ENCODE measurements at regions not wholly inside any gene's neighbourhood (a gene's known extent, or its start where the extent isn't known, plus 50 kb on each side); places are given as distances from the start of the nearest gene placed in this dataset.

DNA sequence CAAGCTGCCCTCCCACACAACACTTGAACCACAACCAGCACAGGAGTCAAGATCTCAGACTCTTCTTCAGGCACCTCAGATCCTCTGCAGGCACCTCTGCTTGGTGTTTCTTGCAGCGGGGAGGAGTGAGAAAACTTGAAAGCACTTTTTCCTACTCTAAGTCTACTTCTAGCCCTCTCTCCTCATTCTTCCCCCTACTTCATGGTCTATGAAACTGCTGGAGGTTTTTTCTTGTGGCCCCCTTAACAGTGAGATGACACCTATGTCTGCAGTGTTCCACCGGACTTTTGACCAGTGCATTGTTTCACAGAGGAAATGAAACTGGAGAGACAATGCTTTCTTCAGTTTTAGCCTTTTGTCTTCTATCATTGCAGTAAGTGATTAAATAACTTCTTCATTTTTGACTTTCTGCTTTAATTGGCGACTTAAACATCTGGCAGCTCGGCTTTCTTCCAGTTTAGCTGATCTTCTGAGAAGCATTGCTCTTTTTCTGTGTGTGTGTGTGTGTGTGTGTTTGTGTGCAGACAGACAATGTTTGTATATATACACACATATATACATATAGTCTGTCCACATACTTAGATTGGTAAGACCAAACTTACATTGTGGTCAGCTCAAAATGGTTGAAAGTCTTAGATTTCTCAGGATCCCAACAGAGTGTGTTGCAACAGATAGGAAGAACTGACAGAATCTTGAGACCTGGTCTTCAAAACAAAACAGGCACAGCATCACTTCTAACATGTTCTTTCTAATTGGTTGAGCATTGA, 1474.0 kb upstream of the TMEFF2 start:
- no peak for DNase-seq (ENCODE audit: low read depth in 1 of 2, low spot score in 1 of 2)

DNA sequence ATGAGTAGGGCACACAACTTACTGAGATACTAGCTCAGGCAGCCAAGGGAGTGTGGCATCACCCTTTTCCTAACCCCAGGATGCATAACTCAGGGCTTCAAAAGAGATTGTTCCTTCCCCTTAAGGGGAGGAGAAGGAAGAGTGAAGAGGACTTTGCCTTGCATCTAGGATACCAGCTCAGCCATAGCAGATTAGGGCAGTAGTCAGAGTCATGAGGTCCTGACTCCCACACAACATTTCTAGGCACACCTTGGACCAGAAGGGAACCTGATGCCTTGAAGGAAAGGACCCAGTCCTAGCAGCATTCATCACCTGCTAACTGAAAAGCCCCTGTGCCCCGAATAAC, 1433.2 kb upstream of the TMEFF2 start:
- DNase-seq (ENCODE audit: low read depth in 1 of 2, low spot score in 1 of 2) = no peak

DNA sequence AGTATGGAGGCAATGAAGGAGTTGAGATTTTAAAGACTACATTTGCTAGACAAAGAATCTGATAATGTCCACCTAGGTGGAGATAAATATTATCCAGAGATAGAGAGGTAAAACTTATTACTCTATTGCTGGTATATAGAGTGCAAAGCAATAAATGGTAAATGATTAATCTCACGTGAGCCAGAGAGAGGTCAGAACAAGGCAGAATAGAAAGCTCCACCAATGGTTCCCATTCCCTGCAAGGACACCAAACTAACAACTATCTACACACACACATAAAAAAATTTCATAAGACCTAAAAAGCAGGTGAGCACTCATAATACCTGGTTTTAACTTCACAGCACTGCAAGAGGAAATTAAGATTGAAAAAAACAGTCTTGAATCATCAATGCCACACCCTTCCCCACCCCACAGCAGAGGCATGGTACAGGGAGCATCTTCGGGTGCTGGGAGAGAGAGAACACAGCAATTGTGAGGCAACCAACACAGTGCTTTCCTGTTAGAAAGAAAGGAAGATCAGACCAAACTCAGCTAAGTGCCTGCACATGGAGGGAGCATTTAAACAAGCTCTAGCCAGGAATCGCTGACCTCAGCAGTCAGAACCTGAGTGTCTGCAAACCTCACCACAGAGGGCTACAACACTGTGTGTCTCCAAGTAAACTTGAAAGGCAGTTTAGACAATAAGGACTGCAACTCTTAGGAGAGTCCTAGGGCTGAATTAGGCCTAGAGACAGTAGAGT, 1432.6 kb upstream of the TMEFF2 start:
- no peak for DNase-seq (ENCODE audit: low read depth in 1 of 2, low spot score in 1 of 2)

DNA sequence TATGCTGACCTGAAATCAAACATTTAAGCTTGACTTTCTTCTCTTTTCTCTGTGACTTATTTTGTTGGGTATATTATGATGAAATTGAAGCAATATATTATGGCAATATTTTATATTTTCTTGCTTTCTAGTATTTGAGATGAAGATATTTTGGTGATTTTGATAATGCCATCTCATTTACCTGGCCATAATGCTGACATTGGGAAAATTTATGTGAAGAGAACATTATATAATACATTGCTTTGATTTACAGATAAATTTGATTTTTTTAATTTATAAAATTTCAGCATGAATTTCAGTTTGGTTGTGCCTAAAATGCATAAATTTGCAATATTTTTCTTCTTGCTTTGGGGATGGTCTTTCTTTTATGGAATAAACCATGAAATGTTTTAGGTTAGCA, 1413.7 kb upstream of the TMEFF2 start:
- DNase-seq (ENCODE audit: low read depth in 1 of 2, low spot score in 1 of 2) = no peak

DNA sequence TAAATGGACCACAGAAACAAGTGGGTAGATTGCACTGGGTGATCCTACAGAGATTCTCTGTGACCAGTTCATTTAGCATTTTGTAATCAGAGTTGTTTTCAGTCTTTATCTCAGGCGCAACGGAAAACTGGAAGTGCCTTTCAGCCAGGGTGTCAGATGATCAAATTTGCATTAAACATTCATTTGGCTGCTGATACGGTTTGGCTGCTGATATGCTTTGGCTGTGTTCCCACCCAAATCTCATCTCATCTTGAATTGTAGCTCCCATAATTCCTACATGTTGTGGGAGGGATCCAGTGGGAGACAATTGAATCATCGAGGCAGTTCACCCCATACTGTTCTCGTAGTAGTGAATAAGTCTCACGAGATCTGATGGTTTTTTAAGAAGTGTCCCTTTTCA, 1396.1 kb upstream of the TMEFF2 start:
- no peak for DNase-seq (ENCODE audit: low read depth in 1 of 2, low spot score in 1 of 2)

DNA sequence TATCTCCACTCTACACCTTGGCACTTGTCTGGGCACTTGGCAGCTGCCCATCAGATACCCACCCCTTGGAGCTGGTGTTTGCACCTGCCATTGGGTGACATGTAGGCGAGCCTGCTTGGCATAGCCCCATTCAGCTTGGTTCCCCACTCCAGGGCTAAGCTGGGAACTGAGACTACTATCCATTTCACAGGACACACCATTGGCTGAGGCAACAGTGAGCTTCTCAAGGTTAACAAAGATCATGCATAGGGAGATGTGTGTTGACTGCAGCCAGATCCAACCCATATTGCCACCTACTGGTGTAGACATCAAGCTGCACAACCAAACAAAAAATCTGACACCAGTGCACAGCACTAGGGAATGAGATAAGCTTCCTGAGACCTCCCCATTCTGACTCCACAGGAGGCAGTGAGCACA, 1389.8 kb upstream of the TMEFF2 start:
- no peak for DNase-seq (ENCODE audit: low read depth in 1 of 2, low spot score in 1 of 2)

DNA sequence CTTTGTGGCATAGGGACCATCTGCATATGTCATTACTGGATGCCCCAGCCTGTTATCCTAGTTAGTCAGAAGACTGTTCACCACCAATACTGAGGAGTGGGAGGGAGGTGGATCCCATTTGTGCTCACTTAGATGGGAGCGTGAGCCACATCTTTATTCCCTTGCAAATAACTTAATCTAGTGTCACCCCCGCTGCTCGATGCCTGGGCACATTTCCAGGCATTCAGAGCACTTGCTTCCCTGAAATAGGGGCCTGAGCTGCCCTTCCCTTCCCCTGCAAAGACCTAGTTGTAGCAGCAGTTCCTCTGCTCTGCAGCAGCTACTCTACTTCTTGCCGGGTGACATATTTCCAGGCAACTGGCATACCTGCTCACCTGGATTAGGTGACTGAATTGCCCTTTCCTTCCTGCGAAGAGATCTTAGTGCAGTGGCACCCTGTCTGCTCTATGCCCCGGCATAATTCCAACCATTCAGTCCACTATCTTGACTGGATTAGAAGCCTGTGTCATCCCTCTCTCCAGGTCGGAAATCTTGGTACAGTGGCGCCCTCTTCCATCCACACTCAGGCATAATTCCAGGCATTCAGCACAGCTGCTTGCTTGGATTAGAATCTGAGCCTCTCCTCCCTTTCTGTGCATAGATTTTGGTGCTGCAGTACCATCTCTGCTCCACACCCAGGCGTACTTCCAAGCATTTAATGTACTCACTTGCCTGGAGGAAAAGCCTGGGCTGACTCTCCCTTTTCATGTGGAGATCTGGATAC, 1389.1 kb upstream of the TMEFF2 start:
- no peak for DNase-seq (ENCODE audit: low read depth in 1 of 2, low spot score in 1 of 2)

DNA sequence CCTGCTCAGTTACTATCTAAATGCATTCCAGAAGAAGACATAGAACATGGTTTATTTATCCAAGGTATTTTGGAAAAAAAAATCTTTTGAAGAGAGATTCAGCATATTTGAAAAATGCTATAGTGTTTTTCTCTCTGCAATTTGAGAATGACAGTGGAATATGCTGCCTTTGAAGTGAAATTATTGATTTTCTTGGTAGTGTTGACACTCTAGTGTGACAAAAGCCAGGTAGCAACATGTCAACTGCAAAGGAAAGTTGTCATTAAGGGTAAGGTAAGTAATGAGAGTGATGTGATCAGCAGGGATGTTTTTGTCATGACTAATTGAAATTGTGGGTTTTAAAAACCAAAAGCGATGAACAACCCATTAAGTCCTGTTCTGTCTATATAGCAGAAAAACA, 1387.1 kb upstream of the TMEFF2 start:
- no peak for DNase-seq (ENCODE audit: low read depth in 1 of 2, low spot score in 1 of 2)

DNA sequence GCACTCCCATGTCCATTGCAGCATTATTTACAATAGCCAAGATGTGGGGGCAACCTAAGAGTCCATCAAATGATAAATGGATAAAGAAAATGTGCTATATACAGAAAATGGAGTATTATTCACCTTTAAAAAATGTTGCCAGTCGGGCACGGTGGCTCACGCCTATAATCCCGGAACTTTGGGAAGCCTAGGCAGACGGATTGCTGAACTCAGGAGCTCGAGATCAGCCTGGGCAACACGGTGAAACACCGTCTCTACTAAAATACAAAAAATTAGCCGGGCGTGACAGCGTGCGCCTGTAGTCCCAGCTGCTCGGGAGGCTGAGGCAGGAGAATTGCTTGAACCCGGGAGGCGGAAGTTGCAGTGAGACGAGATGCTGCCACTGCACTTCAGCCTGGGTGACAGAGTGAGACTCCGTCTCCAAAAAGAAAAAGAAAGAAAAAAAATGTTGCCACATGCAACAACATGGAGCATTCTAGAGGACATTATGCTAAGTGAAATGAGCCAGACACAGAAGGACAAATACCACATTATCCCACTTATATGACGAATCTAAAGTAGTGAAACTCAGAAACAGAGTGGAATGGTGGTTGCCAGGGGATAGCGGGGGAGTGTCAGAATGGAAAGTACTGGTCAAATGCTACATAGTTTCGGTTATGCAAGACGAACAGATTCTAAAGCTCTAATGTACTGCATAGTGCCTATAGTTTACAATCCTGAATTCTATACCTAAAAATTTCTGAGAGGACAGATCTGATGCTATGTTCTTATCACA, 1385.6 kb upstream of the TMEFF2 start:
- no peak for DNase-seq (ENCODE audit: low read depth in 1 of 2, low spot score in 1 of 2)

DNA sequence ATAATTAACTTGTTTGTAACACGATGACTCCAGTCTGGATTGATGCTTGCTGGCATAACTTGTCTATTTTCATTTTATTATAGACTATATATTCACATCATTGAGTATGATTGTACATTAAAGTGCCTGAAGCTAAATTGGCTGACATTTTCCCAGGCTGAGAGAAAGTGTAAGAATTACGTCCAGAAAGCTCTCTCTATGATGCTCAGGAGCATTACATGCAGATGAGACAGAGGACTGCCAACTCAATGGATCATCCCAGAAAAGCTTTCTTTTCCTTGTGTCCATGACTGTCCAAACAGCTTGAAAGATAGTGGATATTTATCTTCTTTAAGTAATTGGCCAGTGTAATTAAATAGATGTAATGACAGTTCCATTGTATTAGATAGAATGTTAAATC, 1372.2 kb upstream of the TMEFF2 start:
- no peak for DNase-seq (ENCODE audit: low read depth in 1 of 2, low spot score in 1 of 2)

DNA sequence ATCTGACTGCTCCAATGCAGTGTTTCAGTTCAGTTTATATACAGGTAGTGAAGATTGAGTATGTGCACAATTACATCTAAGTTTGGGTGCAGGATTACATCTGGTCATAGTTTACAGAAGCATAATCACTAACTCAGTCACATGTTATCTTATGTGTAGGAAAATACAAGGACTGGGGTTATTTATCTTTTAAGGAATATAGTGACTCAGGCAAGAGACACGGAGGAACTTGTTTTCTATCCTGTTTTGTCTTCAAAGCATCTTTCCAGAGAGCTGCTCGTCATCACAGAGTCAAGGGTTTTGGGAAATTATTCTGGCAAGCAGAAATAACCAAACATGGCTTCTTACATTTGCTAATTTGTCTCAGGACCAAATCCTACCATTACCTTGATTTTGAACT, 1371.5 kb upstream of the TMEFF2 start:
- DNase-seq (ENCODE audit: low read depth in 1 of 2, low spot score in 1 of 2) = no peak

DNA sequence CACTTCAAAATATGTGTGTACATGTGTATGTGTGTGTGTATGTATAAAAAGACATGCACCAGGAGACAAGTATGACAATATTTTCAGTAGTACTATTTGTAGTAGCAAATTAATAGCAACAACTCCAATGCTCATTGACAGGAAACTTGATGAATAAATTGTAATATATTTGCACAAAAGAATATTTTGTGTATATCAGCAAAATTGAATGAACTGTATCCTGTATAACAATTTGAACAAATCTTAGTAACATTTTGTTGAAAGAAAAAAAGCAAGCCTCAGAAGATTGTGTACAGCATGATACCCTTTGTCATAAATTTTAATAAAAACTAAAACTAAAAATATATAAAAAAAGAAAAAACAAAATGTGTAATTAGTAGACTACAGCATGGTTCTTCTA, 1367.3 kb upstream of the TMEFF2 start:
- DNase-seq (ENCODE audit: low read depth in 1 of 2, low spot score in 1 of 2) = no peak

DNA sequence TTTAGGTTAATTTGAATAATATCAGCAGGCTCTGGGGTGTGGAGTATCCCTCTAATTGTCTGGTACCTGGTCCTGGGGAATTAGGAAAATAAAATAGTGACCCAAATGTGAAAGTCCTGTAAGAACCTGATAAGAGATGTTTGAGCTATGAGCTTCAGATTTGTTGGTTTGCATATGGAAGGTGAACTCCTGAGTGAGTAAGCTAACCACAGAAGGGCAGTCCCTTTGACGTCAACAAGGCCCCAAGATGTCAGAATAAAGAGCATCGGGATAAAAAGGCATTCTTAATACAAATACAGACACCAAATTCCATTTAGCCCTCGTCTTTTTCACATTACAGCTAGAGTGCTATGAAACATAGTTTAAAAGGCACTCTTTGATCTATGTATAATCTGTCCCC, 1366.3 kb upstream of the TMEFF2 start:
- no peak for DNase-seq (ENCODE audit: low read depth in 1 of 2, low spot score in 1 of 2)

DNA sequence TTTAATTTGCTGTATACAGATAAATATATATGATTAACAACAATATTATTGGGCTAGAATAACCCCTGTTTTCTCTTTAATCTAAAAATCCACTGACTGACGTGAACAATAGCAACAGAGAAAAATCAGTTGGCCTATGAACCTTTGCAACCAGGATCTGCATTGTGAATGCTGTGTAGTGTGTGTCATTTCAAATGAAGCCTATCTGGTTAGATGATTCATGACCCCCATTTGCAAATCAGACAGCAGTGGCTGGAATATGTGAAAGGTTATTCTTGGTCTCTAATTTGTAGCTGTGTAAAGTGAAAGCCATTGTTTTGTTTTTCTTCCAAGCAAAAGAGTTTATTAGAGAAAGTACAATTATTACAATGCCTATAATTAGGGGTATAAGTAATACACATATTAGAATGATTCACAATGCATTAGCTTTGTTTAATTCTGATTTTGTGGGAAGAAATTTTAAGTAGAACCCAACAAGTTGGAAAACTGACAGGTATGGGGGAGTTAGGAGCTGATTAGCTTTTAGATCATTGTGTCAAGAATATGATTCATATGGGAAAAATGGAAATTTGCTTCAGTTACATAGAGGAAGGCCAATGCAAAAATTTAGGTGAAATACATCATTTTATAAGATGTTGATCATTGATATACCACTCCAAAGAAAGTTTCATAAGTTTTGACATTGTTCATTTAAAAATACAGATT, 1362.2 kb upstream of the TMEFF2 start:
- DNase-seq (ENCODE audit: low read depth in 1 of 2, low spot score in 1 of 2) = no peak

DNA sequence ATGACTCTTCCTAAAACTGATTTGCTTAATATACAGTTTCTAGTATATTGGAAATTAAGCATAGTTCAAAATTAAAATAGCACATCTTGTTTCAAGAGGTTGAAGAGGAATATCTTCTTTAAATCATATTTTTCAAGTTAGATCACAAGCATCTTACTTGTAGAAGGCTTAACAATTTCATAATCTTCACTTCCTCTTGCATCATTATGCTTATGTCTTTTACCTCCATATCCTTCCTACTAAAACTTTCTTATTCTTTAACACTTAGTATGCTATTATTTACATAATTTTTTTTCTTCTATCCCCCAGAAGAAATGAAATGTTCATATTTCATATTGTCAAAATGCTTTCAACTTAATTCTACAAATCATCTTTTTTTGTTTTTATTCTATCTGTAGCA, 1354.9 kb upstream of the TMEFF2 start:
- DNase-seq (ENCODE audit: low read depth in 1 of 2, low spot score in 1 of 2) = no peak

DNA sequence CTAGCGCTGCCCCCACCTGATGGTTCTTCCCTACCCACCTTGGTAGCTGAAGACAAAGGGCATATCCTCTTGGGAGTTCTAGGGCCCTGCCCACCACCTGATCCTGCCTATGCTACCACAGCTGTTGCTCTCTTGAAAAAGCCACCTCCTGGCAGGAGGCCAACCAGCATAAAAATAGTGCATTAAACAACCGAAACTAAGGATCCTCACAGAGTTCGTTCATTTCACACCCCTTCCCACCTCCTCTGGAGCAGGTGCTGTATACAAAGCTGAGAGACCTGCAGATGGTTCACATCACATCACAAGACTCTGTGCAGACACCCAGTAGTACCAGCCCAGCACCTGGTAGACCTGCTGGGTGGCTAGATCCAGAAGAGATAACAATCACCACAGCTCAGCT, 1348.0 kb upstream of the TMEFF2 start:
- DNase-seq (ENCODE audit: low read depth in 1 of 2, low spot score in 1 of 2) = no peak

DNA sequence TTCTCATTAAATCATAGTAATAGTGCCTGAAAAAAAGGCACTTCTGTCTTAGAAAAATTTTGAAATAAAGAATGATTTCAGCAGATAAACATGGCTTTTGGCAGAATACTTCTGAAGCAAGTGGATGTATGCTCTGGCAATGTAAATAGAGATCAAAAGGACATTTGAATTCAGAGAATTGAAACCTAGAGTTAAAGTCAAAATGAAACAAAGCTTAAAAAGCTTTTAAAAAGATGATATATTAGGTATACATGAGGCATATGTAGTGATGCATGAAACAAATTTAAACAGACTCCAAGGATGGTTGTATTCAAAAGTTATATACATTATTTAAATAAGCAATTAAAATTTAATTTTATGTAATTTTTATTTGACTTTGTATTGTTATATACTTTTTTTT, 1344.5 kb upstream of the TMEFF2 start:
- no peak for DNase-seq (ENCODE audit: low read depth in 1 of 2, low spot score in 1 of 2)

DNA sequence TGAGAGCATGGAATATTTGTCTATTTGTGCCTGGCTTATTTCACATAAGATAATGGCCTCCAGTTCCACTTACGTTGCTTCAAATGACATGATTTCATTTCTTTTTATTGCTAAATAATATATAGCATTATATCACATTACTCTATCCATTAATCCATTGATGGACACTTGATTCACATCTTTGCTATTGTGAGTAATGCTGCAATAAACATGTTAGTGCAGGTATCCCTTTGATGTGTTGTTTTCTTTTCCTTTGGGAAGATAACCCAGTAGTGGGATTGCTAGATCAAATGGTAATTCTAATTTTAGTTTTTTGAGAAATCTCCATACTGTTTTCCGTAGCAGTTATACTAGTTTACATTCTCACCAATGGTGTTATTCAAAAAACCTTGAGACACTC, 1343.3 kb upstream of the TMEFF2 start:
- no peak for DNase-seq (ENCODE audit: low read depth in 1 of 2, low spot score in 1 of 2)

DNA sequence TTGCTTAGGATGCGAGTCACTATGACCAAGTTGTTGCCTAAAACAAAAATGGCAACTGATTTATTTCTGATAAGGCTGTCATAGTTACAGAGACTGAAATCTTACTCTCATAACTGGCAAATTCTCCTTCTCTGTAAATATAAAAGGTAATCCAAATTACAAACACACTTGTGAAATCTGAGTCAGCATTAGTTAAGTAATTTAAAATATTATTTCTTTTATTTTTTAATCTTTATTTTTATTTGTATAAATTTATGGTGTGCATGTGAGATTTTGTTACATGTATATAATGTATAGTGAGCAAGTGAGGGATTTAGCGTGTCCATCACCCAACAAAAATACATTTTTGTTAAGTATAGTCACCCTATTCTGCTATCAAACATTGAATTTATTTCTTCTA, 1342.8 kb upstream of the TMEFF2 start:
- no peak for DNase-seq (ENCODE audit: low read depth in 1 of 2, low spot score in 1 of 2)

DNA sequence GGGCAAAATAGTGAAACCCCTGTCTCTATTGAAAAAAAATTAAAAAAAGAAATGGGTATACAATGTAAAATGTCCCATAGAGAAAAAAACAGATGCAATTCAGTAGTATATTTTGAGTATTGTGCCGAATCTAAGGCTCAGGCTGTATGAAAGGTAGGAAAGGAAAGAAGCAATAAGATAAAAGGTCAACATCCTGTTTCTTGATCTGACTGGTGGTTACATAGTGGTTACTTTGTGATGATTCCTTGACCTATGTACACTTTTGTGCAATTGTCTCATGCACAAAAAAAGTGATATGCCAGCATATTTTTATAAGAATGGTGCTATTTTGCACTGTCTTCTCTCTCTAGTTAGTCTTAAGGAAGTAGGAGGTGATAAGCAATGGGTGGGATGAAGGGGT, 1333.7 kb upstream of the TMEFF2 start:
- no peak for DNase-seq (ENCODE audit: low read depth in 1 of 2, low spot score in 1 of 2)

DNA sequence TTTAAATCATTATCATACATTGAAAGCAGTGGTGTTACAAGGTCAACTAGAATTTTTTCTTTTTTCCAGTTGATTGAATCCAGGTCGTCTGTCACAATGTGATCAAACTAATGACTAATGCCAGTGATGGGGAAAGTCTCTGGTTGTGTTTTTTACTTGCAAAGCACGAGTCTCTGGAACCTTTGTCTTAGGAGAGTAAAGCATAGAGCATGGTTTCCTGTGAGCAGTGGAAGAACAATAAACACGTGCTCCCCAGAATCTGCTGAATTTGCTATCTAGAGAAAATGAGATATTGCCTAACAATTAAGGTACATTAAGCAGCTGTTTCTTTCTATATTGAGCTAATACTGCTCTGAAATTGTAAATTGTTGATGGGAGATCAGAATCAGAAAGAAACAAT, 1332.4 kb upstream of the TMEFF2 start:
- no peak for DNase-seq (ENCODE audit: low read depth in 1 of 2, low spot score in 1 of 2)
